Myocyte (in vitro differentiated cells): ENCODE measurements at regions not wholly inside any gene's neighbourhood (a gene's known extent, or its start where the extent isn't known, plus 50 kb on each side); places are given as distances from the start of the nearest gene placed in this dataset.
A peak's percentile ranks its signal among the peaks of the same experiment; 100 is the strongest.

ENCODE experiments used
- DNase-seq: peaks from one replicate; pipeline ENCODE4 v3.0.0-alpha.2; 2012; ENCODE audit warnings: low read depth

GRCh38 chr22:27135031-27135981 is 477.9 kb downstream of the MIAT start:
- peak; percentile 56 for DNase-seq

- no peak for DNase-seq
Observed at GRCh38 chr22:27136596-27136995, 479.2 kb downstream of the MIAT start.

- no peak for DNase-seq
Observed at GRCh38 chr22:27137871-27138337, 480.5 kb downstream of the MIAT start.

GRCh38 chr22:27138471-27138870 is 481.1 kb downstream of the MIAT start:
- DNase-seq, result no peak

- peak; percentile 74 for DNase-seq
Observed at GRCh38 chr22:27139935-27140511, 482.6 kb downstream of the MIAT start.

- no peak for DNase-seq
Observed at GRCh38 chr22:27142286-27142685, 484.9 kb downstream of the MIAT start.

GRCh38 chr22:27144321-27144720 is 486.9 kb downstream of the MIAT start:
- DNase-seq, result no peak

- DNase-seq, result no peak
Observed at GRCh38 chr22:27146866-27147633, 489.7 kb downstream of the MIAT start.

GRCh38 chr22:27148055-27148454 is 490.7 kb downstream of the MIAT start:
- DNase-seq, result no peak

GRCh38 chr22:27148886-27149470 is 491.6 kb downstream of the MIAT start:
- DNase-seq, result no peak

GRCh38 chr22:27149921-27150543 is 492.6 kb downstream of the MIAT start:
- peak; percentile 62 for DNase-seq

- DNase-seq, result no peak
Observed at GRCh38 chr22:27150544-27150941, 493.2 kb downstream of the MIAT start.

GRCh38 chr22:27151407-27151806 is 494.0 kb downstream of the MIAT start:
- DNase-seq, result no peak

- DNase-seq, result no peak
Observed at GRCh38 chr22:27152033-27152432, 494.6 kb downstream of the MIAT start.

GRCh38 chr22:27152883-27153282 is 495.5 kb downstream of the MIAT start:
- DNase-seq, result no peak

GRCh38 chr22:27153386-27153785 is 496.0 kb downstream of the MIAT start:
- DNase-seq, result no peak

- DNase-seq, result no peak
Observed at GRCh38 chr22:27154717-27155116, 497.3 kb downstream of the MIAT start.

GRCh38 chr22:27156821-27157489 is 499.6 kb downstream of the MIAT start:
- DNase-seq, result no peak

- DNase-seq, result no peak
Observed at GRCh38 chr22:27157666-27158370, 500.4 kb downstream of the MIAT start.

- DNase-seq, result no peak
Observed at GRCh38 chr22:27159016-27159415, 501.6 kb downstream of the MIAT start.
